HG02642 (cell line): ENCODE measurements at regions not wholly inside any gene's neighbourhood (a gene's known extent, or its start where the extent isn't known, plus 50 kb on each side); places are given as distances from the start of the nearest gene placed in this dataset.

Experiments
- ATAC-seq: cut with Tn5 transposase; IDR thresholded peaks from one replicate; pipeline ENCODE4 v1.9.1; 2021; ENCODE audit warnings: mild to moderate bottlenecking; ENCODE audit not compliant: unreplicated experiment, poor library complexity

DNA sequence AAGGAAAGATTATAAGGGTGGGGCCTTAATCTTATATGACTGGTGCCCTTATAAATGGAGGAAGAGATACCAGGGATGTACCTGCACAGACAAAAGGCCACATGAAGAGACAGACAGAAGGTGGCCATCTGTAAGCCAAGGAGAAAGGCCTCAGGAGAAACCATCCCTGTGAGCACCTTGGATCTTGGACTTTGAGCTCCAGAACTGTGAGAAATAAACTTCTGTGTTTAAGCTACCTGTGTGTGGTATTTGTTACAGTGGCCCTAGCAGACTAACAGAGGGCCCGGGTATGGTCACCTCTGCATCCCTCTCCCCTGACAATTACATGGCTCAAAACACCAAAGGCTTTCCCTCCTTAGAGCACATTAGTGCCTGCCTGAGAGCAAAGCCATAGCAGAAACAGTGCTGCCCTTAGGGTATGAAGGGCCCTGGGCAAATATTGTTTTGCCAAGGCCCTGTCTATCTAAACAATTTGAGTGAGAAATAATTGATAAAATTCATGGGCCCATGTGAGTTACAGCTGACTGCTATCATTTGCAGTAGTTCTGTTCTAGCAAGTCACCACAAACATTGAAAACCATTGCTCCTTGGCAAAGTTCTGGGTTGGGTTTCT, 109.3 kb upstream of the MYCN start:
- no peak for ATAC-seq

GRCh38 chr2:15832030-15832709, 108.2 kb upstream of the MYCN start:
- ATAC-seq, result no peak

- ATAC-seq, result no peak
Observed at GRCh38 chr2:15832849-15833680, 107.3 kb upstream of the MYCN start.

GRCh38 chr2:15833731-15834130, 106.6 kb upstream of the MYCN start:
- no peak for ATAC-seq

GRCh38 chr2:15834381-15835031, 105.8 kb upstream of the MYCN start:
- ATAC-seq, result no peak

GRCh38 chr2:15835991-15836688, 104.2 kb upstream of the MYCN start:
- no peak for ATAC-seq

GRCh38 chr2:15836689-15837610, 103.4 kb upstream of the MYCN start:
- no peak for ATAC-seq

- ATAC-seq, result no peak
Observed at GRCh38 chr2:15838481-15839090, 101.8 kb upstream of the MYCN start.

DNA sequence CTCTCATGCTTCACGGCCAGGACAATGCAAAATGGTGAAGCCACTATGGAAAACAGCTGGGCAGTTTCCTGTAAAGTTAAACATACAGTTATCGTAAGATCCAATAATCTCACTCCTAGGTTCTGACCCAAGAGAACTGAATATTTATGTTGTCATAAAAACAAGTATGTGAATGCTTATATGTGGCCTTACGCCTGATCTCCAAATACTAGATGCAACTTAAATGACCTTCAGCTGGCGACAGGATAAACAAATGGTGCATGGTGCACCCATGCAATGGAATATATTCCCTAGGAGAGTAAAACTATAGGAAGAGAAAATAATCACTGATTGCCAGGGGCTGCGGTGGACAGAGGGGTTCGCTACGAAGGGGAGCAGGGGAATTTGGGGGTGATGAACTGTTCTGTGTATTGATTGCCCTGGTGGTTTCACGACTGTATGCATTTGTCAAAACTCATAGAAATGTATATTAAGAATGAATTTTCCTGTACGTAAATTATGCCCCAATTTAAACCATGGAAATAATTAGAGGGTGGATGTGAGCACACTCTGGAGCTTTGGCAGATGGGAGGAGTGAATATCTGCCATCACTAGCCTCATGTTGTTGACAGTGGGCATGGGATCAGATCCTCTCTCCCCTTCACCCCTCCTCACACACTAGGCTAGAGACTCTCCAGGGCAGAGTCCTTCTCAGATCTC, 100.8 kb upstream of the MYCN start:
- ATAC-seq, result no peak

DNA sequence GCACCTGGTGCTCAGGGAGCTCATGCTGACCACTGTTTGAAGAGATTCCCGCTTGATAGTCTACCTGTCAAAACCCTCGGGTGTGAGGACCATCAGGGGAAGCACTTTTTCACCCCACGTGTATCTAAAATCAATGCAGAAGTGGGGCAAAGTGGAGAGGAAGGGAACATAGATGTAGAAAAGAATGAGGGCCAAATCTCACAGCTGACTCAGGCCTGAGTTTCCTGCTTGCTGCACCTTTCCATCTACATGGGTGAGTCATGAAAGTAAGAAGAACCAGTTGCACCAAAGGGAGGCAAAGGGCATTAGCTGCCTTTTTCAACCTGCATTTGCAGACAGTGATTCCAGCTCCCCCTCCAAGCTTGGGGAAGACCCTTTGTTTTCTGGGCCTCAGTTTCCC, 100.2 kb upstream of the MYCN start:
- ATAC-seq, result no peak

GRCh38 chr2:15840969-15841368, 99.4 kb upstream of the MYCN start:
- no peak for ATAC-seq

DNA sequence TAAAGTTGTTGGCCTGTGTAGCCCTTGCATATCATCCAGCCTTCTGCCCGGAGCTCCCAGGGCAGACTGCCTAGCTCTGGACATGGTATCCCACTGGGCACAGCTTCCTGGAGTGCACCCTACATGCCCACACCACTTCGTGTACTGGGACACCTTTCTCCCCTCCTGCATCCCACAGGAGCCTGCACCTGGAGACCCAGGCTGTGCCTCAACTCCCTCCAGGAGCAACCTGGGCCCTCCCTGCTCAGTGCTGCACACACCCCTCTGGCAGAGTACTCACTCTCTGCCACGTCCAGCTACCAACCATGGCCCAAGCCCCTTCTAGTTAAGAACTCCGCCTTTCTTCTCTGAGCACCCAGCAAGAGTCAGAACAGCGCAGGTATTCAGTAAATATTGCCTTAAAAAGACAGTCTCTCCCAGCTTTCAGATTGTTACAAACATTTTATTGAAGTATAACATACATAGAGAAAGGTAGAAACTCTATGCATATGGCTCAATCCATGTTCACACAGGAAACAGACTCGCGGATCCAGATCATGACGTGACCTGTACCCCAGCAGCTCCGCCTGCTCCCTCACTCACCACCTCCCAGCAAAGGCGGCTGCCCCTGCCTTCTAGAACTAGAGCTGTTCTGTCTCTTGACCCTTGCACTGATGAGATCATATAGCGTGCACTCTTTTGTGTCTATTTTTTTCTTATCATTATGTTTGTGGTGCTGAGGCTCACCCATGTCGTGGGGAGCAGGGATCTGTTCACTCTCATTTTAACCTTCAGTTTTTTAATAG, 98.4 kb upstream of the MYCN start:
- ATAC-seq, result no peak

DNA sequence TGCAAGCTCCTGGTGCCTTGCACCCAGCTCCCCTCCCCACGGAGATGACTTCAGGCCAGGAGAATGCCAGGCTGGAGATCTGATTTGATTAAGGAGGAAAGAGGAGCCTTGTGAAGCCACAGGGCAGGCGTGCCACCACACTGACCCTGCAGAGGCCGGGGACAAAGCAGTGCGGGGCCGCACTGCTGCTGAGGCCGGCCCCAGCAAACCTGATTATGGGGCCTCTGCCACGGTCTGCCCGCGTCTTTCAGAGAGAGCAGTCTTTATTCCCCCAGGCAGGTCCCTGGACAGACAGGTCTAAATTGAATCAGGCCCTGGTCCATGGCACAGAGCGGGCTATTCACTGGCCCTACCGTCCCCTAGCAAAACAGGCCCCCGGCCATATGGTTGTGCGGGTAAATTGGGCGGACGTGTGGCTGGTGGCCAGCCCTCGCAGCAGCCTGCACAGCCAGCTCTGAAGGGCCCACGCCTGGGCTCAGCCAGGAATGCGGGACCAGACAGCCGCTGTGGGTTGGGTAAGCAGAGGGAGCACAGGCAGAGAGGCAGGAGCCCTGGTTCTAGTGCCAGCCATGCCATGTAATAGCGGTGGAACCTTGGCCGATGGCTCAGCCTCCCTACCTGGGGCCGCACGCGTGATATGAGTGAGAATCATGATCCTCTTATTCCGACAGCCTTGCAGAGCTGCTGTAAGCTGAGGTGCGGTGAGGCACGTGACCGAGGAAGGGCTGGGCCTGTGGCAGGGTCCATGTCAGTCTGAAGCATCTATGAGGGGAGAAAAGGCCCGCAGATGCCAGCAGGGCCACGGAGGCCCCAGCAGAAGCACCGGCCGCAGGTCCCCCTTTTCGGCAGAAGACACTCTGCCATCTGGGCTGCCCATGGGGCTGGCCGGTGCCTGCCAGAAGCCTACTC, 97.3 kb upstream of the MYCN start:
- no peak for ATAC-seq

DNA sequence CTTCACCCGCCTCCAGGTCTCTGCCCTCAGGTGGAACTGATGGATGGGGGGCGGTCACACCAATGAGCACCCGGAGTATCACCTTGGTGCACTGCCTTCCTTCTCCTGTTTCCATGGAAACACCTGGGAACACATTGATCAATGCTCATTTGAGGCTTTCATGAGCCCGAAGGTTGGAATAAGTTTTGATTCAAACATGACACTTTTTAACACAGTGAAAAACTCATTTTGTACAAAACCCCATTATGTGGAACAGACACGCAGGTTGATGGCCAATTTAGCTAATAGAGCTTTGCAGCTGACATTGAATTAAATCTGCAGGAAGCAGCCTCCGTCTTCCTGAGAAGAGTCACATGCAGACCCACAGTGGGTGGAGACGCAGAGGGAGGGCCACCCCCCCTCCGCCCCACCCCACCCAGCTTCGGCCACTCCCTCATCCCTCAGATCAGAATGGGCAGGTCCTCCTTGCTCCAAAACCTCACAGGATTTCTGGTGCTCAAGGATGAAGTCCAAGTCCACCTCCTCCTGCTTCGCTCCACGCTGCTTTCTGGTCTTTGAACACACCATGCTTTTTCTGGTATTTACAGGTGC, 96.0 kb upstream of the MYCN start:
- no peak for ATAC-seq

DNA sequence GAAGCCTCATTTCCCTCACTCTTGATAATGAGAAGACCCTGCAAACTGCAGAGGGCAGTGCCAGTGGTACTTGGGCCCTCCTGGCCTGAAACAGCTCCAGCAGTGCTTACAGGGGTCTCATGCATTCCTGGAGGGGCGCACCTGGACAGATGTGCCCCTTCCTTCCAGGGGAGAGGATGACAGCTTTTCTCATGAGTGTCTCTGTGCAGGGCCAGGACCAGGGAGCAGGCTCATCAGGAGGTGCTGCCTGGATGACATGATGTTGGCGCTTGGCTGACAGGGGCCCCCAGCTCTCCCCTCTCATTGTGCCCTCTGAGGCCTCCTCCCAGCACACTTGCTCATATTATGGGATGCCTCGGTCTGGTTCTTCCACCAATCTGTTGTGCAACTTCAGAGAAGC, 95.1 kb upstream of the MYCN start:
- ATAC-seq, result no peak

DNA sequence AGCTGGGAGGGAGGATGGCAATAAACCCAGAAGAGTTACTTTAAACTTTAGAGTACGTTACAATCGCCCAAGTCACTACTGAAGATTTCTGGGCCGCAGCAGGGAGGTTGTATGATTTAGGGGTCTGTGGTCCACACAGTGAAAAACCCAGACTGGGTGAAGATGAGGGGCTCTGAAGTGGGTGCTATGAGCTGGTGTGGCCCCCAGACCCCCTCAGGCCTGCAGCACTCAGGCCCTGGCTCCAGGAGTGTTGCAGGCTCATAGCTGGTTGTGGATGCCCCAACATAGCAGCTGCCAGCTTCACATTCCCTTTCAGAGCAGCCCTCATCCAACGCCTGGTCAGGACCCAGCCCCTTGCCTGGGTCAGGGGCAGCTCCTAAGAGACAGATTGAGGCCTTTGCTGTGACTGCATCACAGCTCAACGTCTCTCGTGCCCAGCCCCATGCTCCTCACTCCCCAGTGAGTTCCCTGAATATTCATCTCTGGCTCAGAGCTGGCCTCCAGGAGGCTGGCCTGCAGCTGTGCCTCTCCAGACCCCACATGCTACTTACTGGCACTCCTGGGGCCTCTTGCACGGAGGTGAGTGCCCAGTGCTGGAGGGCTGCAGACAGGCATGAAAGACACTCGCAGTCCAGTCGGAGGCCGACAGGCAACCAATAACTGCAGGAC, 94.5 kb upstream of the MYCN start:
- ATAC-seq, result no peak
